ENCODE measurements at regions not wholly inside any gene's neighbourhood (a gene's known extent, or its start where the extent isn't known, plus 50 kb on each side); places are given as distances from the start of the nearest gene placed in this dataset.

- no peaks in the 10 kb centered on the region for H3K4me1 ChIP-seq (replicated peaks)
- H3K36me3 ChIP-seq, result no peaks in the 10 kb centered on the region
- intact Hi-C loops (cut with DNase I), result no loop called here
- no peak overlapping the region for H3K4me3 ChIP-seq
- H3K27ac ChIP-seq, result no peak overlapping the region
- no peak for DNase-seq (ENCODE audit: low spot score)
- TF ChIP-seq POLR2A (IDR thresholded peaks at IDR 0.05), result no peak
- TF ChIP-seq, protein P1, sequence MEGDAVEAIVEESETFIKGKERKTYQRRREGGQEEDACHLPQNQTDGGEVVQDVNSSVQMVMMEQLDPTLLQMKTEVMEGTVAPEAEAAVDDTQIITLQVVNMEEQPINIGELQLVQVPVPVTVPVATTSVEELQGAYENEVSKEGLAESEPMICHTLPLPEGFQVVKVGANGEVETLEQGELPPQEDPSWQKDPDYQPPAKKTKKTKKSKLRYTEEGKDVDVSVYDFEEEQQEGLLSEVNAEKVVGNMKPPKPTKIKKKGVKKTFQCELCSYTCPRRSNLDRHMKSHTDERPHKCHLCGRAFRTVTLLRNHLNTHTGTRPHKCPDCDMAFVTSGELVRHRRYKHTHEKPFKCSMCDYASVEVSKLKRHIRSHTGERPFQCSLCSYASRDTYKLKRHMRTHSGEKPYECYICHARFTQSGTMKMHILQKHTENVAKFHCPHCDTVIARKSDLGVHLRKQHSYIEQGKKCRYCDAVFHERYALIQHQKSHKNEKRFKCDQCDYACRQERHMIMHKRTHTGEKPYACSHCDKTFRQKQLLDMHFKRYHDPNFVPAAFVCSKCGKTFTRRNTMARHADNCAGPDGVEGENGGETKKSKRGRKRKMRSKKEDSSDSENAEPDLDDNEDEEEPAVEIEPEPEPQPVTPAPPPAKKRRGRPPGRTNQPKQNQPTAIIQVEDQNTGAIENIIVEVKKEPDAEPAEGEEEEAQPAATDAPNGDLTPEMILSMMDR (IDR thresholded peaks at IDR 0.05), result no peak
- no peak for TF ChIP-seq POLR2AphosphoS5 (IDR thresholded peaks at IDR 0.05)
- 83% methylated on average over 5 of the region's 5 CpGs for WGBS
- no peaks in the 10 kb centered on the region for H3K9me3 ChIP-seq
- no peaks in the 10 kb centered on the region for H3K27me3 ChIP-seq (replicated peaks; ENCODE audit: insufficient read depth)
Measured at GRCh38 chr13:111903143-111903542, 163.8 kb upstream of the SOX1 start.

- intact Hi-C loops (cut with DNase I), result no loop called here
- WGBS, result 68% methylated on average over 7 of the region's 7 CpGs
- DNase-seq (ENCODE audit: low spot score), result no peak
- Histone ChIP-seq H3K9me3 (no peaks in the 10 kb centered on the region), H3K27ac (no peak overlapping the region), H3K4me3 (no peak overlapping the region), H3K27me3 (replicated peaks; ENCODE audit: insufficient read depth) (no peaks in the 10 kb centered on the region), H3K36me3 (no peaks in the 10 kb centered on the region), H3K4me1 (replicated peaks) (no peaks in the 10 kb centered on the region)
- TF ChIP-seq POLR2A (IDR thresholded peaks at IDR 0.05) (no peak), POLR2AphosphoS5 (IDR thresholded peaks at IDR 0.05) (no peak)
- TF ChIP-seq, protein P1 (IDR thresholded peaks at IDR 0.05), result no peak
Measured at GRCh38 chr13:111904166-111904565, 162.8 kb upstream of the SOX1 start.

- Histone ChIP-seq H3K9me3 (no peaks in the 10 kb centered on the region), H3K27me3 (replicated peaks; ENCODE audit: insufficient read depth) (no peaks in the 10 kb centered on the region)
- DNase-seq (ENCODE audit: low spot score), result no peak
Measured at GRCh38 chr13:111904701-111905608, 162.0 kb upstream of the SOX1 start.

GRCh38 chr13:111905609-111905945 lies 161.4 kb upstream of the SOX1 start:
- no peaks in the 10 kb centered on the region for H3K9me3 ChIP-seq
- H3K4me3 ChIP-seq, result no peak overlapping the region
- TF ChIP-seq POLR2A (IDR thresholded peaks at IDR 0.05), result no peak
- no peak for TF ChIP-seq POLR2AphosphoS5 (IDR thresholded peaks at IDR 0.05)
- TF ChIP-seq, protein P1 (IDR thresholded peaks at IDR 0.05), result no peak
- no peak overlapping the region for H3K27ac ChIP-seq
- WGBS, result 92% methylated on average over 8 of the region's 8 CpGs
- H3K36me3 ChIP-seq, result no peaks in the 10 kb centered on the region
- no peaks in the 10 kb centered on the region for H3K27me3 ChIP-seq (replicated peaks; ENCODE audit: insufficient read depth)
- no peaks in the 10 kb centered on the region for H3K4me1 ChIP-seq (replicated peaks)
- intact Hi-C loops (cut with DNase I), result no loop called here
- no peak for DNase-seq (ENCODE audit: low spot score)

More at GRCh38 chr13:111904701-111905608, 162.0 kb upstream of the SOX1 start:
- WGBS, result 90% methylated on average over 46 of the region's 47 CpGs
- Histone ChIP-seq H3K27ac (no peak overlapping the region), H3K4me3 (no peak overlapping the region), H3K36me3 (no peaks in the 10 kb centered on the region), H3K4me1 (replicated peaks) (no peaks in the 10 kb centered on the region)
- intact Hi-C loops (cut with DNase I), result no loop called here
- no peak for TF ChIP-seq POLR2A (IDR thresholded peaks at IDR 0.05)
- no peak for TF ChIP-seq POLR2AphosphoS5 (IDR thresholded peaks at IDR 0.05)
- TF ChIP-seq, protein P1 (IDR thresholded peaks at IDR 0.05), result no peak

DNA sequence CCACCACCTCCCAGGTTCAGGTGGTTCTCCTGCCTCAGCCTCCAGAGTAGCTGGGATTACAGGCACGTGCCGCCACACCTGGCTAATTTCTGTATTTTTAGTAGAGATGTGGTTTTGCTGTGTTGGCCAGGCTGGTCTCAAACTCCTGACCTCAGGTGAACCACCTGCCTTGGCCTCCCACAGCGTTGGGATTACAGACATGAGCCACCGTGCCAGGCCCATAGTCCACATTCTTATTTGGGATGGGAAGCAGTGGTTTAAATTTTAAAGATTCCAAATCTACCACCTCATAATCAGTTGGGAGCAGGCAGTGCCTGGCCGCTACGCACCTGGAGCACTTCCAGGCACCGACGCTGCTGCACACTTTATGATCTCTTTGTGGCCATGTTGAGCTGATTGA lies 160.6 kb upstream of the SOX1 start:
- H3K9me3 ChIP-seq, result no peaks in the 10 kb centered on the region
- intact Hi-C loops (cut with DNase I), result no loop called here
- no peak overlapping the region for H3K27ac ChIP-seq
- no peaks in the 10 kb centered on the region for H3K4me1 ChIP-seq (replicated peaks)
- WGBS, result 57% methylated on average over 8 of the region's 8 CpGs
- no peaks in the 10 kb centered on the region for H3K27me3 ChIP-seq (replicated peaks; ENCODE audit: insufficient read depth)
- DNase-seq (ENCODE audit: low spot score), result no peak
- H3K36me3 ChIP-seq, result no peaks in the 10 kb centered on the region
- TF ChIP-seq, protein P1 (IDR thresholded peaks at IDR 0.05), result no peak
- TF ChIP-seq POLR2A (IDR thresholded peaks at IDR 0.05), result no peak
- TF ChIP-seq POLR2AphosphoS5 (IDR thresholded peaks at IDR 0.05), result no peak
- no peak overlapping the region for H3K4me3 ChIP-seq
